H9 (cell line): ENCODE measurements at regions not wholly inside any gene's neighbourhood (a gene's known extent, or its start where the extent isn't known, plus 50 kb on each side); places are given as distances from the start of the nearest gene placed in this dataset.

Source experiments
- DNase-seq: peaks from one replicate; pipeline ENCODE4 v3.0.0-alpha.2; 2017
- H2AFZ ChIP-seq: one replicate; pipeline ENCODE4 v1.6.1; 2013; ENCODE audit warnings: mild to moderate bottlenecking, low read length, control low read depth, moderate library complexity
- H2AK5ac ChIP-seq: 2 replicates; pipeline ENCODE4 v1.6.1; 2013; ENCODE audit warnings: low read length, control low read depth, mixed read lengths; ENCODE audit not compliant: insufficient read length
- H2BK120ac ChIP-seq: one replicate; pipeline ENCODE4 v1.6.1; 2013; ENCODE audit warnings: low read depth, mild to moderate bottlenecking, low read length, control low read depth, inconsistent platforms; ENCODE audit not compliant: poor library complexity, severe bottlenecking
- H2BK12ac ChIP-seq: 2 replicates; pipeline ENCODE4 v1.6.1; 2013; ENCODE audit warnings: low read length, control low read depth, mixed read lengths, low read depth; ENCODE audit not compliant: insufficient read length
- H2BK15ac ChIP-seq: 2 replicates; pipeline ENCODE4 v1.6.1; 2013; ENCODE audit warnings: low read depth, low read length, control low read depth
- H2BK20ac ChIP-seq: one replicate; pipeline ENCODE4 v1.6.1; 2013; ENCODE audit warnings: low read depth, mild to moderate bottlenecking, low read length, control low read depth, inconsistent platforms; ENCODE audit not compliant: poor library complexity, severe bottlenecking
- H2BK5ac ChIP-seq: 2 replicates; pipeline ENCODE4 v1.6.1; 2013; ENCODE audit warnings: low read length, control low read depth, mixed read lengths; ENCODE audit not compliant: insufficient read length
- H3K14ac ChIP-seq: 2 replicates; pipeline ENCODE4 v1.6.1; 2013; ENCODE audit warnings: low read length, control low read depth; ENCODE audit not compliant: insufficient read depth
- H3K18ac ChIP-seq: 2 replicates; pipeline ENCODE4 v1.6.1; 2013; ENCODE audit warnings: low read depth, mild to moderate bottlenecking, mixed read lengths, low read length, control low read depth; ENCODE audit not compliant: insufficient read length
- H3K23ac ChIP-seq: 2 replicates; pipeline ENCODE4 v1.6.1; 2013; ENCODE audit warnings: low read length, control low read depth, mixed read lengths, low read depth; ENCODE audit not compliant: insufficient read length
- H3K23me2 ChIP-seq: 2 replicates; pipeline ENCODE4 v1.6.1; 2013; ENCODE audit warnings: low read depth, mild to moderate bottlenecking, mixed read lengths, low read length, control low read depth; ENCODE audit not compliant: insufficient read length, poor library complexity, severe bottlenecking
- H3K27ac ChIP-seq: 2 replicates; pipeline ENCODE4 v1.5.1; 2013; ENCODE audit warnings: low read length, control low read depth, mixed read lengths, low read depth; ENCODE audit not compliant: insufficient read length
- H3K27me3 ChIP-seq: 2 replicates; pipeline ENCODE4 v1.6.1; 2013; ENCODE audit warnings: low read length, control low read depth, inconsistent platforms; ENCODE audit not compliant: insufficient read depth
- H3K4ac ChIP-seq: 2 replicates; pipeline ENCODE4 v1.6.1; 2013; ENCODE audit warnings: low read depth, mild to moderate bottlenecking, control low read depth, inconsistent platforms, low read length, moderate library complexity
- H3K4me1 ChIP-seq: 2 replicates; pipeline ENCODE4 v1.6.1; 2013; ENCODE audit warnings: low read length, control low read depth, inconsistent platforms; ENCODE audit not compliant: insufficient read depth
- H3K4me2 ChIP-seq: 2 replicates; pipeline ENCODE4 v1.6.1; 2013; ENCODE audit warnings: low read length, control low read depth, mixed read lengths; ENCODE audit not compliant: insufficient read length, insufficient read depth
- H3K56ac ChIP-seq: 2 replicates; pipeline ENCODE4 v1.6.1; 2013; ENCODE audit warnings: low read depth, mild to moderate bottlenecking, mixed read lengths, low read length, control low read depth; ENCODE audit not compliant: insufficient read length
- H3K79me1 ChIP-seq: 2 replicates; pipeline ENCODE4 v1.6.1; 2013; ENCODE audit warnings: low read depth, mild to moderate bottlenecking, moderate library complexity, low read length, control low read depth, inconsistent platforms; ENCODE audit not compliant: insufficient read depth, poor library complexity, severe bottlenecking
- H3K79me2 ChIP-seq: 2 replicates; pipeline ENCODE4 v1.6.1; 2013; ENCODE audit warnings: low read length, control low read depth, inconsistent platforms; ENCODE audit not compliant: insufficient read depth
- H3K9ac ChIP-seq: 2 replicates; pipeline ENCODE4 v1.6.1; 2013; ENCODE audit warnings: low read length, control low read depth, mixed read lengths; ENCODE audit not compliant: insufficient read length; ENCODE audit errors: extremely low read depth
- H3K9me3 ChIP-seq: one replicate; pipeline ENCODE4 v1.6.1; 2013; ENCODE audit warnings: low read depth, low read length, inconsistent platforms; ENCODE audit not compliant: control insufficient read depth
- H3T11ph ChIP-seq: one replicate; pipeline ENCODE4 v1.6.1; 2013; ENCODE audit warnings: mild to moderate bottlenecking, low read length, control low read depth, inconsistent platforms
- H4K20me1 ChIP-seq: one replicate; pipeline ENCODE4 v1.6.1; 2013; ENCODE audit not compliant: control insufficient read depth, insufficient read length, insufficient read depth
- H4K5ac ChIP-seq: 2 replicates; pipeline ENCODE4 v1.6.1; 2013; ENCODE audit warnings: low read depth, mild to moderate bottlenecking, mixed read lengths, low read length, control low read depth; ENCODE audit not compliant: insufficient read length
- H4K8ac ChIP-seq: replicated peaks from 2 replicates; pipeline ENCODE4 v1.6.1; 2013; ENCODE audit warnings: low read length, control low read depth, mixed read lengths, low read depth; ENCODE audit not compliant: insufficient read length
- H4K91ac ChIP-seq: 2 replicates; pipeline ENCODE4 v1.6.1; 2013; ENCODE audit warnings: low read depth, mild to moderate bottlenecking, moderate library complexity, mixed read lengths, low read length, control low read depth; ENCODE audit not compliant: insufficient read length
- H3K27ac Mint-ChIP-seq, 3 experiments: 2 replicates in 2 of 3; 3 replicates in 1 of 3; pipeline ENCODE4 v1.8.0; 2020 to 2021; ENCODE audit warnings: mixed read lengths in 3 of 3, mild to moderate bottlenecking in 1 of 3, moderate library complexity in 1 of 3
- H3K27me3 Mint-ChIP-seq: 2 replicates; pipeline ENCODE4 v1.8.0; 2021; ENCODE audit warnings: low read depth, mild to moderate bottlenecking, moderate library complexity, mixed read lengths
- H3K36me3 Mint-ChIP-seq, 3 experiments: 2 replicates in 2 of 3; 3 replicates in 1 of 3; pipeline ENCODE4 v1.8.0; 2020 to 2021; ENCODE audit warnings: low read depth in 3 of 3, mixed read lengths in 3 of 3; ENCODE audit not compliant: insufficient read depth in 1 of 3
- H3K4me1 Mint-ChIP-seq, 2 experiments: 2 replicates each; pipeline ENCODE4 v1.8.0; 2020; ENCODE audit warnings: mixed read lengths in 2 of 2
- H3K4me3 Mint-ChIP-seq, 2 experiments: 2 replicates in 1 of 2; 3 replicates in 1 of 2; pipeline ENCODE4 v1.8.0; 2020 to 2021; ENCODE audit warnings: mild to moderate bottlenecking in 2 of 2, mixed read lengths in 2 of 2, moderate library complexity in 1 of 2
- H3K9me3 Mint-ChIP-seq, 2 experiments: 2 replicates in 1 of 2; 3 replicates in 1 of 2; pipeline ENCODE4 v1.8.0; 2020; ENCODE audit warnings: mild to moderate bottlenecking in 2 of 2, mixed read lengths in 2 of 2, moderate library complexity in 1 of 2
- CTCF ChIP-seq: fragments of 200-600 bp; sonication (generic); conservative IDR thresholded peaks from 3 replicates; pipeline ENCODE4 v1.8.0; 2021; ENCODE audit warnings: antibody characterized with exemption, mild to moderate bottlenecking

- Mint-ChIP-seq H3K27me3 (no peaks in the 10 kb centered on the region), H3K27ac (no peak overlapping the region), H3K9me3 (no peaks in the 10 kb centered on the region), H3K4me3 (no peak overlapping the region), H3K4me1 (no peaks in the 10 kb centered on the region), H3K36me3 (no peaks in the 10 kb centered on the region)
- no peak overlapping the region for H2AFZ ChIP-seq
- H2BK12ac ChIP-seq: no peak overlapping the region
- H3T11ph ChIP-seq: no peak overlapping the region
- H3K79me2 ChIP-seq: no peaks in the 10 kb centered on the region
- H2BK15ac ChIP-seq: no peak overlapping the region
- no peak overlapping the region for H3K23ac ChIP-seq
- no peak overlapping the region for H3K14ac ChIP-seq
- no peak overlapping the region for H3K18ac ChIP-seq
- H2BK20ac ChIP-seq: no peak overlapping the region
- H3K27ac ChIP-seq: no peak overlapping the region
- no peaks in the 10 kb centered on the region for H3K23me2 ChIP-seq
- H3K27me3 ChIP-seq: no peaks in the 10 kb centered on the region
- peak; percentile 89 for TF ChIP-seq CTCF
- no peak overlapping the region for H3K4me2 ChIP-seq
- H2AK5ac ChIP-seq: no peak overlapping the region
- H3K4me1 ChIP-seq: no peaks in the 10 kb centered on the region
- no peaks in the 10 kb centered on the region for H3K79me1 ChIP-seq
- no peaks in the 10 kb centered on the region for H3K9me3 ChIP-seq
- H4K5ac ChIP-seq: no peak overlapping the region
- H2BK5ac ChIP-seq: no peak overlapping the region
- no peak overlapping the region for H2BK120ac ChIP-seq
- no peak overlapping the region for H3K9ac ChIP-seq
- no peak for DNase-seq
- no peaks in the 10 kb centered on the region for H4K20me1 ChIP-seq
- H4K91ac ChIP-seq: no peak overlapping the region
- no peak overlapping the region for H3K56ac ChIP-seq
- no peak overlapping the region for H4K8ac ChIP-seq
- no peak overlapping the region for H3K4ac ChIP-seq
Observed at GRCh38 chr6:53979468-53980067, 131.7 kb upstream of the MLIP start.
